ENCODE measurements at regions not wholly inside any gene's neighbourhood (a gene's known extent, or its start where the extent isn't known, plus 50 kb on each side); places are given as distances from the start of the nearest gene placed in this dataset.
A peak's percentile ranks its signal among the peaks of the same experiment; 100 is the strongest.

DNA sequence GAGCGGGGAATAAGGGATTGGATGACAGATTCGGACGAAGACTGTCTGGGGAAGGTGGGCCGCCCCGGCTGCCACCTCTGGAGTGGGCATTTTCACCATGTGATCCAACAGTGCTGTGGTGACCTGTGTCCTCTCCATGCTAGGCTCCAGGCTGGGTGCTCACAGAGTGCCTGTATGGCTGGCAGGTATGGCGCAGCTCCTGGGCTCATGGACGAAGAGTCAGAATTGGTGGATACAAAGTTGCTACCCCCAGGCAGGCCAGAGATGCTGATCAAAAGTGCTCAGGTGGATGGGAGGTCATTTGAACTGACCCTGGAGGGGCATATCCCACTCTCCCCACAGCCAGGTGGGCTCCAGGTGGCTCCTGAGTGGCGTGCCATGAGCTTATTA is 111.3 kb upstream of the UQCRFS1 start:
- no peak for DNase-seq

DNA sequence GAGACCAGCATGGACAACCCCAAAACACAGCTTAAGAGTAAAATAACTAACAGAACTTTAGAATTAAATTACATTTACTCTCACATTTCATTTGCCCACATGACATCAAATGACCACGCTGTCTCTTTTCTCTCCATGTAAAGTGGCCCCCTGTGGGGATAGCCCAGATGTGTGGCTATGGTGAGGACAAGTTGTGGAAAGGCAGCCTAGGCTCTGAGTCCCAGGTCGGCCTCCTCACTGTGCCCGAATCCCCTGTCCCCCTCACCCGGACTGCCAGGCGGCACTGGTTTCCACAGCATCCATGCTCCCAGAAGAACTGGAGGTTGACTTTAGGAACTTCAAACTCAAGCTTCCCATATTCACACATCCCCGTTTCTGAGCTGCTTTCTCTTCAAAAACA is 111.8 kb upstream of the UQCRFS1 start:
- no peak for DNase-seq

DNA sequence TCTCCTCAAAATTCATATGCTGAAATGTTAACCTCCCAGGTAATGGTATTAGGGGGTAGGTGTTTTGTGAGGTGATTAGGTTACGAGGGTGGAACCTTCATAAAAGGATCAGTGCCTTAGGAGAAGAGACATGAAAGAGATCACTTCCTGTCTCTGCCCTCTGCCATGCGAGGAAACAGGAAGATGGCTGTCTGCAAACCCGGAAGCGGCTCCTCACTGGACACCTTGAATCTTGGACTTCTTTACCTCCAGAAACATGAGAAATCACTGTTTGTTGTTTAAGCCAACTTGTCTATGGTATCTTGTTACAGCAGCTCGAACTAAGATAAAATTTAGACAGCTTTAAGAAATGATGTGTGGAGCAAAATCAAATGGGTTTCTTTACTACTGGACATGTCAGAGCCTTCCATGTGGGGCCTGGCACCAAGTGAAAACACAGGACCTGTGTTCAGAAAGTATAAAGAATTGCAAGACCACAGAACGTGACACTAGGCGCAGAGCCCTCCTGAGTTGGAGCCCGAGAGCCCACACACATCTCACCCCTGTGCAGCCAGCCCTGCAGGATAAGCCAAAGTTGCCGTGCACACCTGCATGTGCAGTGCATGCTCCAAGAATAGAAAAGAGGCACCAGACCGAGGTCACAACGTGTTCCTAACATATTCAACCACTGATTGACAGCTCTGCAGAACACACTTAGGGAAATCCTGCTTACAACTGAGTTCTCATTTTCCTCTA is 112.5 kb upstream of the UQCRFS1 start:
- no peak for DNase-seq

DNA sequence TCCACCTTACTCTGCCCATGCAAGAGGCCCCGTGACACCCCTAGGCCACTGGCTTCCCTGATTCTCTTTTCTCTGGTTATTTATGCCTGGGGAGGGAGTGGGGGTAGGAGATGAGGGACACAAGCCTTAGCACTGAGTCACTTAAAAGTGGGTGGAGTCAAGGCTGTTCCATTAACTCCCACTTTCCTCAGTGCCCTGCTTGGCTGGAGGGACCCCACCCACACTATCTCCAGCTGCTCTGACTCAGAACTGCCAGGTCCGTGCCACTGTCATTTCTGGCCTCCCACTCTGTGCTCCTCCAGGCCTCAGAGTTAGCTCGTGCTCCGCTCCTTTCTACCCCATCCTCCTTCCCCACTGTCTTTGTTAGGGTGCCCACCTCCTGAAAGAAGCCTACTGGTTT is 113.4 kb upstream of the UQCRFS1 start:
- DNase-seq: peak in 2 of 4 experiments; percentile 1 to 7

DNA sequence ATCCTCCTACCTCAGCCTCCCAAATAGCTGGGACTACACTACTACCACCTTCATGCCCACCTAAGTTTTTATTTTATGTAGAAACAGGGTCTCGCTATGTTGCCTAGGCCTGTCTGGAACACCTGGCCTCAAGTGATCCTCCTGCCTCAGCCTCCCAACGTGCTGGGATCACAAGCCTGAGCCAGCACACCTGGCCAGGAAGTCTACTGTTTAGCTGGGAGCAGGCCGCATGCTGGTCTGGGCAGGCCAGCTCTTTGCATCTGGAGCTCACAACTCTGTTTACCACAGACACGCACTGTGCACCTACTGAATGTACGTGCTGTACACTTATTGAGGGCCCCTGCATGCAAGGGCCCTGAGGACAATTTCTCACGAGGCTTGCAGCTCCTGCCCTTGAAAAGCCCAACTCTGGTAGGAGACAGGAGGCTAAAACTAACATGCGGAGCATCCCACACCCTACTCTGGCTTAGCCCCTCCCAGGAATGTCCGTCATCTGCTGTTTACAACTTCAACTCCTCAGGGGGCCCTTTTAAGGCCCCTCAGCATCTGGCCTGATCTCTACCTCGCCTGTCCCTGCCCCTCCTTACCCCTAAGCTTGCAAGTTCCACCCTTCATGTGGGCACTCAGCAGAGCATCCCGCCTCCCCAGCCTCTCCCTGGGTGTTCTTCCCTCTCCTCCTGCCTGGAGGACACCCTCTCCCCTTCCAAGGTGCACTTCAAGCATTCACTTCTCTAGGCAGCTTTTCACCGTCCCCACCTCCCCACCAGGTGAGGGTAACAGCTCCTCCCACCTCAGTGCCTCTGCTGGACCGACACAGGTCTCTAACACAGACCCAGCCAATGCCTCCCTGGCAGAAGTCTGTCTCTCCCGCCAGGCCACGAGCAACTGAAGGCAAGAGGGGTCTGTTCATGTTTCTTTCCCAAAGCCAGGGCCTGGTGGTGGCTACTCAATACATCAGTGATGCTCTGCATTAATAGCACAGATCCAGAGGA is 114.2 kb upstream of the UQCRFS1 start:
- no peak for DNase-seq

DNA sequence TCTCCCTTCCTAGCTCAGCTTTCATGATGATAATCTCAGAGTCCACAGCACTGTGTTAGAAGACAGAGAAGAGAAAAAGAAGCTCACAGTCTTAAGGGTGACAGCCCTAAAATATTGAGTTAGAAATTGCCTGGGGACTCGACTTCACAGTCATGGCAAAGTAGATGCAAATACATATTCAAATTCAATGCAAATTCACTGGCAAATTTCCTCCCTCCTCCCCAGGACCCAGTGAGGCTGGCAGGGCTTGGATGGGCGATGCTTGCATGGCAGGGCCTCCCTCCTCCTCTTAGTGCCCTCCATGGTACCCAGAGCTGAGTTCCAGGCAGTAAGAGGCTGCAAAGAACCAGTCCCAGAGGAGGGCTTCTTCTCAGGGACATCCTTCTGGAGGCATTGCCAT is 115.6 kb upstream of the UQCRFS1 start:
- DNase-seq: no peak

DNA sequence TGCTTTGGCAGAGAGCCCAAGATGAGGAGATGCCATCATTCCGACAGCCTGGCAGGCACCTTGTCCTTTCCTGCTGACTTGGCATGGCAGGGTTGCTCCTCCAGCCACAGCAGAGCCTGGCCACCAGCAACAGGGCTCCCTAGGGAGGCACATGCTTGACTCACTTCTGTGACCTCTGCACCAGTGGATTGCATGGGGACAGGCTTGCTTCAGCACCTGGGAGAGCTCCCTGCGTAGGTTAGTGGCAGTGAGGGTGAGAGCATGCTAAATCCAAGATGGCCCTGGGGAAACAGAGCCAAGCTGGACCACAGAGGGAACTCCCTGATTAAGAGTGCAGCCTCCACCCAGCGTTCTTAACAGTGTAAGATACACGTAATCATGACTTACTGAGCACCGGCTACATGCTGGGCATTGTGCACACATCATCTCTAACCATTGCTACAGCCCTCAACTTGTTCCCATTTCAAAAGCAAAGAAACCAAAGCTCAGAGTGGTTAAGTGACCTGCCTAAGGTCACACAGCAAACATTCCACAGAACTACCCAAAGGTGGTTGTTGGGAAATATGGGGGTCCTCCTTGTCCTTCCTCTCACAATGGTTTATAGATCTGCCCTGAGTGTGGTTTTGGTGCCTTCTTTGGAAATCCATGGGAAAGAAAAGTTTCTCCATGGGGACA is 116.6 kb upstream of the UQCRFS1 start:
- peak in 3 of 4 experiments; percentile 1 to 4 (median 2) for DNase-seq

DNA sequence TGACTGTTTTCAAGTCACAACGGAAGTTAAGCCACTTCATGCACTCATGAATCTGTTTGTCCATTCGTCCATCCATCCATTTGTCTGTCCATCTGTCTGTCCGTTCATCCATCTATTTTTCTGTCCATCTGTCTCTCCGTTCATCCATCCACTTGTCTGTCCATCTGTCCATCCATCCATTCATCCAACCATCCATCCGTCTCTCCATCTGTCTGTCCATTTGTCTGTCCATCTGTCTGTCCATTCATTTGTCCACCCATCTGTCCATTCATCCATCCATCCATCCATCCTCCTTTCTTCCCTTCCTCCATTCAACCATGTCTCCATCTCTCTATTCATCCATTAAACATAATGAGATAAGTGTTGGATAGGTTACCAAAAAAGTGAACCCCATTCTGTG is 123.5 kb upstream of the UQCRFS1 start:
- no peak for DNase-seq

DNA sequence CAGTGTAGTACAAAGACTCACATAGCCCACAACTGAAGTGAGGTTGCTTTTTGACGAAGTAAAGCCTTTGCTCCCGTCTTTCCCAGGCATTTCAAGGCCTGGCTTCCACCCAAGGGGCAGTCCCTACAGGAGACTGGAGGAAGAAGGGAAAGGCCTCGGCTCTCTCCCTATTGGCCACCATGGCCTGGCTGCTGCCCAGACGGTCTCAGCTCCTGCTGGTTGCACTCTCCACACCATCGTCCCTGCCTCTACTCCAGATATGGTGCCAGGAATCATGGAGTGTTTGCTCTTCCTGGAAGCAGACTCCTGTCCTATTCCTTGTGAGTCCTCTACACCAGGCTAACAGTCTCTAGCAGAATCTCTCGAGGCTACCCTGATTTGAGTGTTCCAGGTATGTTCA is 124.1 kb upstream of the UQCRFS1 start:
- DNase-seq: no peak

DNA sequence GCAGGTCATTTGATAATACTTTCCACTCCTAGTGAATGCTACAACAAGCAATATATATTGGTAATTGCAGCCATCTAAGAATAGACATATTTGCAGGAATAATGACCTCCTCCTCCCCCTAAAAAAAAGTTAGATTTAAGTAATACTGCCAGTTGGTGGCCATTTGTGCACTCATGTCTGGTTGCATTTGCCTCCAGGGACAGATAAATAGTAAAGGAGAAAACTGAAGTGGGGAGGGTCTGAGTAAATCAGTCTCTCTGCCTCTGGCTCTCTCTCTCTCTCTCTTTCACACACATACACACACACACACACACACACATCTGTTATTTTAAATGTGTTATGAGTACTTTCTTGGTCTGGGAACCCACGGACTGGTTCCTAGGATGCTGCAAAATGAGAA is 125.5 kb upstream of the UQCRFS1 start:
- DNase-seq: no peak

DNA sequence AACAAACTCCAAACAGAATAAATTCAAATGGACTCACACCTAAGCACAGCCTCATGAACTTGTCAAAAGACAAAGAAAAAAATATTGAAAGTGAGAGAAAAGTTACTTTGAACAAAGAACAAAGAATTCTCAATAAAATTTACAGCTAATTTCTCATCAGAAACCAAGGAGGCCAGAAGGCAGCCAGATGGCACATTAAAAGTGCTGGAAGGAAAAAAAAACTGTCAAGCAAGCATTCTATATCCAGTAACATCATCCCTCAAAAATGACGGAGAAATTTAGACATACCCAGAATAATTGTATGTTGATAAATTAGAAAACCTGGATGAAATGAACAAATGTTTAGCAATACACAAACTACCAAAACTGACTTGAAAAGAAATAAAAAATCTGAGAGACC is 129.8 kb upstream of the UQCRFS1 start:
- DNase-seq: no peak

DNA sequence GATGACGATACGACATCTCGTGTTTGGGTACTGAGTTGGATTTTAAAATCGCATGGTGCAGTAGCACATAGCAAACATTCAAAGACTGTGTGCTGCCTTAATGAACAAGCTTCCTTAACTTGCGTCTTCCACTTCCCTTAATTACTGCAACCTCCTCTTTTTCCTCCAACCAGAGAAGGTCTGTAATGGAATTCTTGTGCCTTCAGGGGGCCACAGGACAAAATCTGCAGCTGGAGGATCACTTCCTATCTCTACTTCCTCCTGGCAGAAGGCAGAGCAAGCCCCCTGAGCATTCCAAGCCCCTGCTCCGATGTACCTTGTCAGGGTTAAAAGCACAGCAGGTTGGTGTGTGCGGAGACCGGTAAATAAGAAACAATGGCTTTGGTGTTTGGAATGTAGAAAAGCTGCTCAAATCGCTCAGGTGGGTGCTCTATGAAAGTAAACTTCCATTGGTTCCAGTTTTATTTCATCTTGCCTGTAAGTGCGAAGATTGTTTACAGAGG is 151.3 kb upstream of the UQCRFS1 start:
- no peak for DNase-seq

DNA sequence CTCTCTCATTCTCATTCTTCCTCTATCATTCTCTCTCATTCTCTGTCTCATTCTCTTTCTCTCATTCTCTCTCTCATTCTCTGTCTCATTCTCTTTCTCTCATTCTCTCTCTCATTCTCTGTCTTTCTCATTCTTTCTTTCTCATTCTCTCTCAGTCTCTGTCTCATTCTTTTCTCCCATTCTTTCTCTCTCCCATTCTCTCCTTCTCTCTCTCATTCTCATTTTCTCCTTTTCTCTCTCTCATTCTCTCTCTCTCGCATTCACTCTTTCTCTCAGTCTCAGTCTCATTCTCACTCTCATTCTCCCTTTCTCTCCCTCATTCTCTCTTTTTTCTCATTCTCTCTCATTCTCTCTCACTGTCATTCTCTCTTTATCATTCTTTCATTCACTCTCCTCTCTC is 152.0 kb upstream of the UQCRFS1 start:
- no peak for DNase-seq

DNA sequence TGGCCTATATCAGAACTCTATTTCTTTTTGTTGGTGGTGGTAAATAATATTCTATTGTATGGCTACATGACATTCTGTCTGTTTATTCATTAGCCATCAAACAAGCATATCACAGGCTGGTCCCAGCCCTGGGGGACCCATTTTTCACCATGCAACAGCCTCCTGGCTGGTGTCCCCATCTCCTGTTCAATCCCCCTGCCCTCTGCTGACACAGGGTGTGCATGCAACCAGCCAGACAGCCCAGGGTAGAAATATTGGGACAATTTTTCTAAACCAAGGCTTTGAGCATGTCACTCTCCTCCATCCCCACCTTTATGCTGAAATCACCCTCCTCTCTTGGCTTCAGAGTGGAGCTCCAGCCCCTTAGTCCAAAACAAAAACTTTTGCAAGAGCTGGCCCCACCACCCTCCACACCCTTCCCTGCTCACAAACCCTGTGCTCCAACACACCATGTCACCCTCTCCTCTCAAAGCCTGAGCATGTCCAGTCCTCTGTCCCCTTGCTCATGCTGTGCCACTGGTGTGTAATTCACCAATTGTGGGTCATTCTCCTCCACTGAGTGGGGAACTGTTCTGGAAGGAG is 153.0 kb upstream of the UQCRFS1 start:
- DNase-seq: no peak

DNA sequence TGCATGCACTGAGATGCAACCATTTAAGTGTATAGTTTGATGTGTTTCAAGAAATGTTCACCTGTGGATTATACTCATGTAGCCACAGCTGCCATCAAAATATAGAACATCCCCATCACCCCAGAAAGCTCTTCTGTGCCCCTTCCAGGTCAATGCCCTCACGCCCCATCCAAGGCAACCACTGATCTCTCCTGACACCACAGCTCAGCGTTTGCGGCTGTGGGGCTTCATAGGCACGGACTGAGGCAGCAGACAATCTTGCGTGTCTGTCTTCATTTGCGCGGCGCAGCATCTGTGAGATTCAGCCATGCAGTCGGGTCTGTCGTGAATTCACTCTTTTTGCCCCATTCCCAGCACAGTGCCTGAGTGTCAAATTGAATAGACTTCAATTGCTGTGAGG is 153.8 kb upstream of the UQCRFS1 start:
- DNase-seq: no peak

DNA sequence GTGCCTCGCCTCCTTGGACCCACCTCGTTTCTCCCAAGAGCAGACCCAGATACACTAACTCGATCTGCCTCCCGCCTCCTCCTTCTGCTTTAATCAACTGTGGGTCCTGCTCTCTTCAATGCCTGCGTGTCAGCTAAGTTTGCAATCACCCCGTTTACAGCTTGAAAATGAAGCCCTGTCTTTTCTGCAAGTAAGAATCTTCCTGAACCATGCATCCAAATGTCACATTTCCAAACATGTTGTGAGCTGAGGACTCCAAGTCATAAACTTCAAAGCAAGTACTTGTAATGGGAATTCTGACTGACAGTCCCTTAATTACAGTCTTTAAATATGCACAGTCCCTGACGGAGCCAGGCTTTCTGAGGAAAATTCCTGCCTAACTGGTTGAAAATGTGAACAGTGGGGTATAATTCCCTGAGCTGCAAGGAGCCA is 154.9 kb upstream of the UQCRFS1 start:
- no peak for DNase-seq

DNA sequence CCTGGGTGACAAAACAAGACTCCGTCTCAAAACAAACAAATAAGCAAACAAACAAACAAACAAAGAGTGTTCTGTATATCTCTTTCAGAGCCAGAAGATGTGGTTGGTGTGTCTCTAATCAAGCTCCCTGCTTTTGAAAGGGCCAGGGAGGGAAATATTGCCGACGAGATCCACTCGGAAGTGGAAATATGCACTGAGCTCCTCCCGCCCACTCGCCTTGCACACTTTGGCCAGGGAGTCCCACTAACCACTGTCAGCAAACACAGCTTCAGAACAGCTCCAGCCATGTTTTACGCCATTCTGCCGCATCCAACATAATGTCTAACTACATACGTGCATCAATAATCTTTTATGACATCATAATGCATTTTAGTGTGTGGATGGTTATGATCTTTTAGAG is 155.5 kb upstream of the VSTM2B start:
- DNase-seq: no peak

DNA sequence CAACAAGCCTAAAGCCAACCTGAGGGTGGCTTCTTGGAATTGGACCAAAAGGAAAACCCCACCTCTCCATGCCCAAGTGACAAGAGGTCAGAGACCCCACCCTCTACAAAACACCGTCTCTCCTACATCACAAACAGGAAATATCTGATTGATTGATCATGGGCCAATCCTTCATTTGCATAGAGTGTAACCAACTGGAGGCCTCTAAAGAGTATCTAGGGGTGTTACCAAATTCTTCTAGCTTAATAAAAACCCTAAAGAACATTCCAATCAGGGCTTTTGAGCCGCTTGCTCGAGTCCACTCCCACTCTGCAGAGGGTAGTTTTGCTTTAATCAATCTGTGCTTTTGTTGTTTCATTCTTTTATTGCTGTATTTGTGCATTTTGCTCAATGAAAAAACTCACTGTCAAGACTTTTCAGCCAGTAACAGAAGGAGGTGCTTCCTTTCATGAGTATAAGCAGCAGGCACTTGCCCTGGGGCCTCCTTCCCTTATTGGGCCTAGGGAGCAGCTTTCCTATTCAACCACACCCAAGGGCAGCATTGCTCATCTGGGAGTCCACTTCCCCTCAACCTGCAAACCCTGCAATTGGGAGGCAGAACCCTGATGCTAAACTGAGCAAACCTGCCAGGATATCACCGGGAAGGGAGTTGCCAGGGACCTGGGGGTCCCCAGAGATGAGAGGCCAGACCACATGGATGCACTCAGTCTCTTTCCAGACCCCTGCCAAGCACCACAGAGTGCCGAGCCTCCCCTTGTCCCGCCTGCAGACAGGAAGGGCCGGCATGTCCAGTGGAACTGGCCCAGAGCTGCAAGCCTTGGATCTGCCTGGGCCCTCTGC is 154.3 kb upstream of the VSTM2B start:
- no peak for DNase-seq

DNA sequence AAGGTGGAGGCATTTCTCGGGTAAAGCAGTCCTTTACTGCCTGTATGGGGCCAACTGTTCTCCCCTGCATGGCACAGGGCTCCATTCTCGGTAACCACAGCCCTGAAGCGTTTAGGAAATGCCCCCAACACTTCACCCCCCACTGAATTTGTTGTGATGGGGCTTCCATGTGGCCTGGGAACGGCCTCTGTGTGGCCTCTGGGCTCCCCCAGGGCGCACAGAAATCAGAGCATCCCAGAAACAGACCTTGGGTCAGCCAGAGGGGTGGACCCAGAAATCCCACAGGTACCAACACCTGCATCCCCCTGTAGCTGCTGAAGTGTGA is 153.7 kb upstream of the VSTM2B start:
- DNase-seq: no peak

DNA sequence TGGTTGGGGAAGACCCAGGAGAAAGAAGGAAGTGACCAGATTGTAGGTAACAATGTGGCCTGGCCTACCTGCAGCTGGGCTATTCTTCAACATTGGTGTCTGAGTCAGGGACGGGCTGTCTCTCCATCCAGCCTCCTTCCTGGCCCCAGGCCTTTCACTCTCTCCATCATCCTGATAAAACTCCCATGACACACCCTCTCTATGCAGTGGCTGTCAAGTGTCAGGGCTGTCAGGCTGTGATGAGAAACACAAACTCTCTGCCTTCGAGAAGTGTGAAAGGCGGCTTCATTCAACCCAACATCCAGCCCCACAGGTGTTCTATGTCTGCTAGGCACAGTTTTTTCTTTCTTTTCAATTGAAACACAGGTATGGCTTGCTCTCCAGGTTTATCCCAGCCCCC is 153.3 kb upstream of the VSTM2B start:
- DNase-seq: no peak

DNA sequence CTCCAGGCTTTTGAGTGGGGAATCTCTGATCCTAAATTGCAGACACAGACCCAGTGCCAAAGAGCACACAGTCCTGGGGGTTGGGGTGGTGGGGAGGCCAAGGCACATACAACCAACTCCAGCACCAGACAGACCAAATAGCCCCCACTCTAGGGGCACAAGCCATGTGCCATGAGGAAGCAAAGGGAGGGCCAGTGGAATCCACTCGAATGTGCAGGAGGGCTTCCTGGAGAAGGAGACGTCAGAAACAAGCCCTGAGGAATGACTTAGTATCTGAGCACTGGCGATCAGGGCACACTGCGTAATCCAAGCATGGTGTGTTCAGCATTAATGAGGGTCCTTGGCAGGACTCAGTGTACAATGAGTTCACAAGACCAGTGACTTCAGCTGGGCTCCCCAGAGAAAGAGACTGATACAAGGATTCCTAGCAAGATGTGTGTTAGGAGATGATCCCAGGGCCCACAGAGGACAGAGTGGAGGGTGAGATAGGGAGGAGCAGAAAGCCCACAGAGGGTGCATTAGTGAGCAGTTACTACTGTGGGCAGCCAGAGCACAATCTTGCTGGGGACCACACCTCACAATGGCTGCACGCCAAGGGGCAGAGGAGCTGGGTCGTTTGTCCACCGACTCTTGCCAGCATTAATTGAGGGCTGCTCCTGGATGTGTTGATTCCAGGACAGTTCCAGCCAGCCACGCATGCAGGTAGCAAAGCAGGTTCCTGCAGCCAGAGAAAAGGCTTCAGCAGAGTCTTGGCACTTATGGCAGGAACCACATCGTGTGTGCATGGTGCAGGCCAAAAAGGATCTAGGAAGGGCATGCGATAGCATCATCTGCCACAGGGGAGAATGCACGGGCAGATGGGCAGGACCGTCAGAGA is 152.6 kb upstream of the VSTM2B start:
- DNase-seq: no peak
